G401.6 (cell line): ENCODE measurements at regions not wholly inside any gene's neighbourhood (a gene's known extent, or its start where the extent isn't known, plus 50 kb on each side); places are given as distances from the start of the nearest gene placed in this dataset.
"Not testable (repeated sequence)": the region's sequence is repeated elsewhere in the genome, so short reads cannot be mapped to it uniquely, and the experiment has no call there.

ENCODE experiments used
- FAIRE-seq: peaks from 2 replicates; lab custom pipeline; 2012; peaks lifted over from hg19 to GRCh38; lab: Jason Lieb, UNC

DNA sequence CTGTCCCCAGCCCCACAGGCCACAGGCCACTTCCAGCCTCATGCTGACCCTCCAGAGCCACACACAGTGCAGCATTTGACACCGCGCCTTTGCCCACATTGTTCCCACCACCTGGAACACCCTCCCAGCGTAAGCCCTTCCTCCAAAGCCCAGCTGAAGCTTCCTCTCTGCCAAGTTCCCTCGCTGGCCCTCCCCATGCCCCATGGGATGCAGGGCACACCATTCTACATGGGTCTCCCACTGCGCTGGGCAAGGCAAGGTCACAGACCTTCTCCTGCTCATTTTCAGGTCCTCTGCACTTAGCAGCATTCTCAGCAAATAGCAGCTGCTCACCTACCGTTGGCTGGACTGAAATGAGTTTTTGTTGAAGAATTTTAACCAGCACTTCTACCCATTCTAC is 455.5 kb downstream of the EIPR1 start:
- no peak for FAIRE-seq

DNA sequence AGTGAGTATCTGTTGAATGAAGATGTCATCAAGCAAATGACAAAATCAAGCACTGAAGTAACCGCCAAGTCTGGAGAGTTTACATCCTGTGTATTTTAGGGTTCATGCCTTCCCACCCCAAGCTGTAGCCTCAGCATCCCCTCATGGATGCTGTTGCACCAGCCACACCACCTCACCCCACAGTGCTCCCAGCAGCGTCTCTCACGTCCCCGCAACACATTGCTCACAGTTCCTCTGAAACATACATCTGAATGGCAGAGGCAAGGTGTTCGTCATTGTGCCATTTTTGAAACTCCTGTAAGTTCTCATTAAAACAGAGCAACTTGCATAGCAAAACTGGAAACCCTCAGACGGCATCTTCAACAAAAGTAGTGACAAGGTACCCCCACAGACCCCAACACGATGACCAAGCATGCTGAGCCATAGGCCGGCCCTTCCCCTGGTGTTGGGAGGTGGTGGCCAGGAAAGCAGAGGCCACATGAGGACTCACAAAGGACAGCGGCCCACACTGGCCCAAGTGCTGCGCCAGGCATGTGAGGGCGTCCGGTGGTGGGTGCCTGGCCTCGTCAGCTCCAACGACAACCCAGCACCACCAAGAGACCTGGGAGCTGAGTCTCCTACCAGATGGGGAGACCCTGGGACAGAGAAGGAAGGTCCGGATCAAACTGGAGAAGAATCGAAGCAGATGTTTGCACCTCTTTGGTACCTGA is 456.5 kb downstream of the EIPR1 start:
- FAIRE-seq, result no peak

GRCh38 chr2:2919574-2920365 is 457.8 kb downstream of the EIPR1 start:
- no peak for FAIRE-seq

- FAIRE-seq, result no peak
Measured at GRCh38 chr2:2919026-2919425, 458.6 kb downstream of the EIPR1 start.

GRCh38 chr2:2916621-2917020 is 461.0 kb downstream of the EIPR1 start:
- no peak for FAIRE-seq

- no peak for FAIRE-seq
Measured at GRCh38 chr2:2914252-2914651, 463.4 kb downstream of the EIPR1 start.

GRCh38 chr2:2913601-2914120 is 464.0 kb downstream of the EIPR1 start:
- FAIRE-seq, result no peak

GRCh38 chr2:2912731-2913130 is 464.9 kb downstream of the EIPR1 start:
- no peak for FAIRE-seq

- FAIRE-seq, result no peak
Measured at GRCh38 chr2:2912293-2912692, 465.3 kb downstream of the EIPR1 start.

- no peak for FAIRE-seq
Measured at GRCh38 chr2:2910259-2910658, 467.4 kb downstream of the EIPR1 start.

- no peak for FAIRE-seq
Measured at GRCh38 chr2:2909086-2910035, 468.3 kb downstream of the EIPR1 start.

- FAIRE-seq, result no peak
Measured at GRCh38 chr2:2906091-2906490, 471.5 kb downstream of the EIPR1 start.

- FAIRE-seq, result no peak
Measured at GRCh38 chr2:2904721-2905350, 472.8 kb downstream of the EIPR1 start.

DNA sequence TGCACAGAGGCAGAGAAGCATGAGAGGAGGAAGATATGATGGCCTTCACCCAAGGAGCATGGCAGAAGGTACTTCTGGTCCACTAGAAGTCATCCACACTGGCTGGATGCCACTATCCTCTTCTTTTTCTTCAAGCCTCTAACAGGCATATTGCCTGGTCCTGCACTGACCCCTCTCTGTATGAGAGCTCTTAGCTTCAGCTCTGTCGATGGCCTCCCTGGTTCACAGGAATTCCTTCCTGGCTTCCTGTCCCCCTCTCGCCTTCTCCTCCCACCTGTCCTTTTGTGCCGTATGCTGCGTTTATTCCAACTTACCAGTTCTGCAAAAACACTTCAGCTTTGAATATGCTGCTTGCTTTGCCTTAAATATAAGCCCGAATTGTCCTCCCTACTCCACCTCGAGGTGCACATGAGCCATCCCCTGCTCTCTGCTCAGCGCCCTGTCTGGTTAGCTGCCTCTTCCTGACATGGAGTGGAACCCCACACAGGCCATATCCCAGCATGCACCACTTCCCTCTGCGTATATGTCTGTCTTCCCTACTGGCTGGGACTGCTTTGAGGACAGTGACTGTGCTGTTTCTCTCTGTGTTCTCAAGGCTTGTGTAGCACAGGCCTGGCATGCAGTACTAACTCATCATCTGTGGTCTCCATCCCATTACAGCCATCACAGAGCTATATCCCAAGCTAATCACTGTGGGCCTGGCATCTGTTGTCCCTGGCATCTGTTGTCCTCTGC is 474.9 kb downstream of the EIPR1 start:
- no peak for FAIRE-seq

GRCh38 chr2:2901384-2902345 is 476.0 kb downstream of the EIPR1 start:
- FAIRE-seq, result no peak

GRCh38 chr2:2899826-2900225 is 477.8 kb downstream of the EIPR1 start:
- FAIRE-seq, result no peak

DNA sequence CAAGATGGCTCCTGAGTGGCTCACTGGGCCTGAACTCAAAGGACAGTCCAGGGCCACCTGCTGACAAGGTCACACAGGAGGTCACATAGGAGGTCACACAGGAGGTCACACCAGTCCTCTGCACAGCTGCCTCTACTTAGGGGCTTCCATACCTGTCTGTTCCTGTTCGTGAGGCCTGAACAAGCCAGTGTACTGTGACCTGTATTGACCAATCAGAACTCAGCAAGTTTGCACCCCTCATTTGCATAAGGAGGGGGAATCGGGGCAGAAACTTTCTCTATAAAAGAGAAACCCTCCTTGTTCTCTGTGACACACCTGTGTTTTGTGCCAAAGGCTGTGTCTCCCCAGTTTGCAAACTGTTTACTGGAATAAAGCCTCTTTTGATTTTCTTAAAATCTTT is 478.9 kb downstream of the EIPR1 start:
- FAIRE-seq, result no peak

- FAIRE-seq, result no peak
Measured at GRCh38 chr2:2896643-2897042, 481.0 kb downstream of the EIPR1 start.

DNA sequence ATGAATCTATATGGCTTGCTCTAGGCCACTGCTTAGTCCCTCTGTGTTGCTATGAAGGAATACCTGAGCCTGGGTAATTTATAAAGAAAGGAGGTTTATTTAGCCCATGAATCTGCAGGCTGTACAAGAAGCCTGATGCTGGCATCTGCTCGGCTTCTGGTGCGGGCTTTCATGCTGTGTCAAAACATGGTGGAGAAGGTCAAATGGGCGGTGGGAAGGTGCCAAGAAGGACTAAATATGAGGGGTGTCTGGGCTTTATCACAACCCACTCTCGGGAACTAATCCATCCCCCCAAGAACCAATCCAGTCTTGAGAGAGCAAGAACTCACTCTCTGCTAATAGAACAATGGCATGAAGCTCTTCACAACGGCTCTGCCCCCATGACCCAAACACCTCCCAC is 481.6 kb downstream of the EIPR1 start:
- FAIRE-seq, result no peak

- not testable (repeated sequence) for FAIRE-seq
Measured at GRCh38 chr2:2894011-2894410, 483.6 kb downstream of the EIPR1 start.
